ENCODE measurements at regions not wholly inside any gene's neighbourhood (a gene's known extent, or its start where the extent isn't known, plus 50 kb on each side); places are given as distances from the start of the nearest gene placed in this dataset.
"Not testable (repeated sequence)": the region's sequence is repeated elsewhere in the genome, so short reads cannot be mapped to it uniquely, and the experiment has no call there.

GRCh38 chr6:90372450-90372849 lies 75.8 kb upstream of the BACH2 start:
- DNase-seq (ENCODE audit: low spot score) = no peak

- DNase-seq (ENCODE audit: low spot score) = no peak
Observed at GRCh38 chr6:90370493-90370959, 73.9 kb upstream of the BACH2 start.

GRCh38 chr6:90369651-90370050 lies 73.0 kb upstream of the BACH2 start:
- DNase-seq (ENCODE audit: low spot score) = no peak

GRCh38 chr6:90369024-90369519 lies 72.4 kb upstream of the BACH2 start:
- DNase-seq (ENCODE audit: low spot score) = peak; percentile 94

GRCh38 chr6:90368601-90369000 lies 72.0 kb upstream of the BACH2 start:
- DNase-seq (ENCODE audit: low spot score) = no peak

- DNase-seq (ENCODE audit: low spot score) = no peak
Observed at GRCh38 chr6:90368001-90368400, 71.4 kb upstream of the BACH2 start.

- DNase-seq (ENCODE audit: low spot score) = no peak
Observed at GRCh38 chr6:90365565-90366219, 69.0 kb upstream of the BACH2 start.

GRCh38 chr6:90365002-90365401 lies 68.4 kb upstream of the BACH2 start:
- no peak for DNase-seq (ENCODE audit: low spot score)

- no peak for DNase-seq (ENCODE audit: low spot score)
Observed at GRCh38 chr6:90364286-90364685, 67.6 kb upstream of the BACH2 start.

- DNase-seq (ENCODE audit: low spot score) = peak; percentile 28
Observed at GRCh38 chr6:90362318-90362717, 65.7 kb upstream of the BACH2 start.

GRCh38 chr6:90361174-90361573 lies 64.5 kb upstream of the BACH2 start:
- DNase-seq (ENCODE audit: low spot score) = no peak

- not testable (repeated sequence) for DNase-seq (ENCODE audit: low spot score)
Observed at GRCh38 chr6:90358036-90358770, 61.6 kb upstream of the BACH2 start.

- DNase-seq (ENCODE audit: low spot score) = no peak
Observed at GRCh38 chr6:90356012-90356421, 59.4 kb upstream of the BACH2 start.

GRCh38 chr6:90354961-90355360 lies 58.3 kb upstream of the BACH2 start:
- no peak for DNase-seq (ENCODE audit: low spot score)

GRCh38 chr6:90351696-90352095 lies 55.1 kb upstream of the BACH2 start:
- DNase-seq (ENCODE audit: low spot score) = no peak

GRCh38 chr6:90350689-90351554 lies 54.3 kb upstream of the BACH2 start:
- no peak for DNase-seq (ENCODE audit: low spot score)

GRCh38 chr6:90347411-90347851 lies 50.8 kb upstream of the BACH2 start:
- no peak for DNase-seq (ENCODE audit: low spot score)

GRCh38 chr6:90346729-90347128 lies 50.1 kb upstream of the BACH2 start:
- DNase-seq (ENCODE audit: low spot score) = no peak

All from COLO829 (cell line).